Smooth muscle cell (in vitro differentiated cells): ENCODE measurements at regions not wholly inside any gene's neighbourhood (a gene's known extent, or its start where the extent isn't known, plus 50 kb on each side); places are given as distances from the start of the nearest gene placed in this dataset.

Source experiments
- DNase-seq: peaks from one replicate; lab custom pipeline; 2025; ENCODE audit not compliant: unreplicated experiment; lab: John Stamatoyannopoulos, UW
- H2AFZ ChIP-seq: fragments of 200-600 bp; sonication (generic); 2 replicates; pipeline ENCODE4 v1.6.0; 2016; ENCODE audit warnings: antibody characterized with exemption, low read depth, mild to moderate bottlenecking
- H3F3A ChIP-seq: fragments of 200-600 bp; sonication (generic); 2 replicates; pipeline ENCODE4 v1.6.0; 2017; ENCODE audit warnings: antibody characterized with exemption, low read depth
- H3K27ac ChIP-seq: fragments of 200-600 bp; sonication (generic); 2 replicates; pipeline ENCODE4 v1.5.1; 2016; ENCODE audit warnings: low read depth, mild to moderate bottlenecking
- H3K27me3 ChIP-seq: fragments of 200-600 bp; sonication (generic); 2 replicates; pipeline ENCODE4 v1.6.1; 2016; ENCODE audit warnings: low read depth, mild to moderate bottlenecking
- H3K36me3 ChIP-seq: fragments of 200-600 bp; sonication (generic); 2 replicates; pipeline ENCODE4 v1.5.1; 2016; ENCODE audit warnings: low read depth
- H3K4me1 ChIP-seq: fragments of 200-600 bp; sonication (generic); 2 replicates; pipeline ENCODE4 v1.5.1; 2016; ENCODE audit warnings: low read depth
- H3K4me2 ChIP-seq: fragments of 200-600 bp; sonication (generic); 2 replicates; pipeline ENCODE4 v1.6.0; 2016; ENCODE audit warnings: mild to moderate bottlenecking
- H3K4me3 ChIP-seq: fragments of 200-600 bp; sonication (generic); 2 replicates; pipeline ENCODE4 v1.5.1; 2016; ENCODE audit warnings: mild to moderate bottlenecking
- H3K79me2 ChIP-seq: fragments of 200-600 bp; sonication (generic); 2 replicates; pipeline ENCODE4 v1.6.0; 2016; ENCODE audit warnings: low read depth, mild to moderate bottlenecking
- H3K9ac ChIP-seq: fragments of 200-600 bp; sonication (generic); 2 replicates; pipeline ENCODE4 v1.6.0; 2016; ENCODE audit warnings: low read depth
- H3K9me3 ChIP-seq: fragments of 200-600 bp; sonication (generic); replicated peaks from 2 replicates; pipeline ENCODE4 v1.5.1; 2016; ENCODE audit warnings: low read depth
- H4K20me1 ChIP-seq: fragments of 200-600 bp; sonication (generic); 2 replicates; pipeline ENCODE4 v1.6.0; 2016; ENCODE audit warnings: low read depth
- WGBS: methylation state at CpG from one replicate; pipeline ENCODE4 v1.1.7; 2016; ENCODE audit warnings: low lambda C conversion rate; 5-methylcytosine and 5-hydroxymethylcytosine counted together
- TF ChIP-seq, protein P1 (sequence below): fragments of 200-600 bp; sonication (generic); IDR thresholded peaks from 2 replicates; pipeline ENCODE4 v1.5.1; 2017; ENCODE audit warnings: borderline replicate concordance, mild to moderate bottlenecking, antibody characterized with exemption; ENCODE audit not compliant: insufficient read depth, poor library complexity, severe bottlenecking

DNA sequence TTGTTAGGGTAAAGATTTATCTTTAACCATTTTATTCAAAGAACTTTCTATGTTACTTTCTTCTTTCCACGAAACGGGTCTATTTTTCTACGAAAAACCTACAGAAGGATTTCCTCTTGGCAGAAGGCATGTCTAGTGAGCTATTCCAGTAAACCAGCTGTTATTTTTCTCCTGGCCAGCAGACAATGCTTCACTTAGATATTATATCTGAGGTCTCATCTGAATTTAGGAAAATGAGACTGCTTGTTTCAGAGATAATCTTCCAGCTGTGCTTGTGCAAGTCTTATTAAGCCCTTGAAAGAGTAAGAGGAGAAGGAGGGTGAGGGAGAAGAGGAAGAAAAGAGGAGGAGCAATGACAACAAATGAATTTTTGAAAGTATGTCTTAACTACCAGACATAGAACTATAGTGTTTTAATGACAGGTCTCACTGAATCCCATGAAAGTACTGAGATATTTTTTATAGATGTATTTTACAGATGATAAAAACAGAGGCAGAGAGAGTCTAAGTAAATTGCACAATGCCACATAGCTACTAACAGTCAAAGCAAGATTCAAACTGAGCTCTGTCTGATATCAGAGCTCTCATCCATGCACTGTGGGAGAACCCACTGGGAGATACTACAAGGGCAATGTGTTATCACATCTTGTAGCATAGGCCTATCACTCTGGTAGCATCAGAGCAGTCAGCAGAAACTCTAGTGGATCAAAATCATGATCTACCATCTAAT, 54.6 kb upstream of the SAMSN1 start:
- TF ChIP-seq, protein P1, sequence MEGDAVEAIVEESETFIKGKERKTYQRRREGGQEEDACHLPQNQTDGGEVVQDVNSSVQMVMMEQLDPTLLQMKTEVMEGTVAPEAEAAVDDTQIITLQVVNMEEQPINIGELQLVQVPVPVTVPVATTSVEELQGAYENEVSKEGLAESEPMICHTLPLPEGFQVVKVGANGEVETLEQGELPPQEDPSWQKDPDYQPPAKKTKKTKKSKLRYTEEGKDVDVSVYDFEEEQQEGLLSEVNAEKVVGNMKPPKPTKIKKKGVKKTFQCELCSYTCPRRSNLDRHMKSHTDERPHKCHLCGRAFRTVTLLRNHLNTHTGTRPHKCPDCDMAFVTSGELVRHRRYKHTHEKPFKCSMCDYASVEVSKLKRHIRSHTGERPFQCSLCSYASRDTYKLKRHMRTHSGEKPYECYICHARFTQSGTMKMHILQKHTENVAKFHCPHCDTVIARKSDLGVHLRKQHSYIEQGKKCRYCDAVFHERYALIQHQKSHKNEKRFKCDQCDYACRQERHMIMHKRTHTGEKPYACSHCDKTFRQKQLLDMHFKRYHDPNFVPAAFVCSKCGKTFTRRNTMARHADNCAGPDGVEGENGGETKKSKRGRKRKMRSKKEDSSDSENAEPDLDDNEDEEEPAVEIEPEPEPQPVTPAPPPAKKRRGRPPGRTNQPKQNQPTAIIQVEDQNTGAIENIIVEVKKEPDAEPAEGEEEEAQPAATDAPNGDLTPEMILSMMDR = no peak
- no peak for DNase-seq
- H4K20me1 ChIP-seq = no peaks in the 10 kb centered on the region
- no peak overlapping the region for H3K4me2 ChIP-seq
- H3K4me3 ChIP-seq = no peak overlapping the region
- no peaks in the 10 kb centered on the region for H3K79me2 ChIP-seq
- no peaks in the 10 kb centered on the region for H3K27me3 ChIP-seq
- no peaks in the 10 kb centered on the region for H3K9me3 ChIP-seq
- no peaks in the 10 kb centered on the region for H3K36me3 ChIP-seq
- 93% methylated on average over 3 of the region's 3 CpGs for WGBS
- H3K9ac ChIP-seq = no peak overlapping the region
- no peak overlapping the region for H2AFZ ChIP-seq
- H3K27ac ChIP-seq = no peak overlapping the region
- H3F3A ChIP-seq = no peaks in the 10 kb centered on the region
- H3K4me1 ChIP-seq = no peaks in the 10 kb centered on the region

DNA sequence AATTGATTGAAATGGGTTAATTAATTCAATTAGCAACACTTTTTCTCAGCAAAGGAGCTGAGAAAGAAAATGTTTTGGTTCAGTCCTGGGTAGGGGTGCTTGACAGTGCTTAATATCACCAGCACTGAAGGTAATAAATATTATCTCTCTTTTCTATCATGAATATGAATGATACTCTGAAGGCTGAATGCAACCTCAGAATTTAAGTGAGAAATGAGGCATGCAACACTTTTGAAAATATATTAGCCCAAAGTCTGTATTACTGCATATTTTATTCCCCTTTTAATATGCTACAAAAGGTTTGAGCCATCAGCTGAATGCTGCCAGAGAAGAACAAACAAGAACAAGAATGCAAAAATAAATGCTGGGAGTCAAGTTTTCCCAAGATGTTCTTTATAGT, 52.0 kb upstream of the SAMSN1 start:
- Histone ChIP-seq H3K4me3 (no peak overlapping the region), H3K9me3 (no peaks in the 10 kb centered on the region), H3F3A (no peaks in the 10 kb centered on the region), H3K9ac (no peak overlapping the region), H3K36me3 (no peaks in the 10 kb centered on the region), H3K4me2 (no peak overlapping the region), H3K27me3 (no peaks in the 10 kb centered on the region), H3K27ac (no peak overlapping the region), H4K20me1 (no peaks in the 10 kb centered on the region), H2AFZ (no peak overlapping the region), H3K4me1 (no peaks in the 10 kb centered on the region), H3K79me2 (no peaks in the 10 kb centered on the region)
- TF ChIP-seq, protein P1 = no peak
- no peak for DNase-seq
